Vagina (tissue), 2 donors: ENCODE measurements at regions not wholly inside any gene's neighbourhood (a gene's known extent, or its start where the extent isn't known, plus 50 kb on each side); places are given as distances from the start of the nearest gene placed in this dataset.

Experiments
- CTCF ChIP-seq, 3 experiments: fragments of 450-650 bp in 2 of 3; fragments of 200-600 bp in 1 of 3; sonication (generic) in 1 of 3; IDR thresholded peaks; one replicate each; pipeline ENCODE4 v1.5.1; 2017 to 2019; ENCODE audit warnings: antibody characterized with exemption in 3 of 3, mild to moderate bottlenecking in 2 of 3, moderate library complexity in 2 of 3
- POLR2A ChIP-seq, 2 donors: fragments of 450-650 bp; IDR thresholded peaks; one replicate each; pipeline ENCODE4 v1.6.1; 2017; ENCODE audit warnings: antibody characterized with exemption in 2 of 2, mild to moderate bottlenecking in 2 of 2, moderate library complexity in 2 of 2
- POLR2AphosphoS5 ChIP-seq, 2 donors: sonication (generic); formaldehyde crosslinking; IDR thresholded peaks; one replicate each; pipeline ENCODE4 v1.9.0; 2017; ENCODE audit warnings: antibody characterized with exemption in 2 of 2, mild to moderate bottlenecking in 2 of 2, low read depth in 1 of 2; ENCODE audit not compliant: insufficient read depth in 1 of 2

- TF ChIP-seq POLR2AphosphoS5 (IDR thresholded peaks at IDR 0.05; ENCODE audit: insufficient read depth in 1 of 2, low read depth in 1 of 2) (no peak), CTCF (IDR thresholded peaks at IDR 0.05) (no peak), POLR2A (IDR thresholded peaks at IDR 0.05) (no peak)
These were observed 725.7 kb upstream of the GOT2 start for GRCh38 chr16:59459806-59460205.
